ENCODE measurements at regions not wholly inside any gene's neighbourhood (a gene's known extent, or its start where the extent isn't known, plus 50 kb on each side); places are given as distances from the start of the nearest gene placed in this dataset.

- Histone ChIP-seq H3K9me3 (no peaks in the 10 kb centered on the region), H3K4me1 (no peaks in the 10 kb centered on the region), H3K27ac (no peak overlapping the region), H3K27me3 (no peaks in the 10 kb centered on the region), H3K4me3 (no peak overlapping the region), H3K36me3 (no peaks in the 10 kb centered on the region)
- no peak for TF ChIP-seq CTCF (IDR thresholded peaks at IDR 0.05)
- DNase-seq = no peak
Measured at GRCh38 chrY:8361715-8362114, 975.5 kb upstream of the TSPY4 start.

- TF ChIP-seq CTCF (IDR thresholded peaks at IDR 0.05) (no peak), POLR2A (IDR thresholded peaks at IDR 0.05) (no peak)
- Histone ChIP-seq H3K27me3 (no peaks in the 10 kb centered on the region), H3K4me1 (no peaks in the 10 kb centered on the region), H3K36me3 (no peaks in the 10 kb centered on the region), H3K27ac (no peak overlapping the region), H3K9me3 (no peaks in the 10 kb centered on the region), H3K4me3 (no peak overlapping the region)
- no peak for DNase-seq
Measured at GRCh38 chrY:8377491-8377890, 959.8 kb upstream of the TSPY4 start.

- DNase-seq = no peak
- no peak overlapping the region for H3K4me3 ChIP-seq
- TF ChIP-seq POLR2A (IDR thresholded peaks at IDR 0.05) (no peak), CTCF (IDR thresholded peaks at IDR 0.05) (no peak)
- no peak overlapping the region for H3K27ac ChIP-seq
- H3K4me1 ChIP-seq = no peaks in the 10 kb centered on the region
- H3K9me3 ChIP-seq = no peaks in the 10 kb centered on the region
- no peaks in the 10 kb centered on the region for H3K36me3 ChIP-seq
- no peaks in the 10 kb centered on the region for H3K27me3 ChIP-seq
Measured at GRCh38 chrY:8379800-8380199, 957.5 kb upstream of the TSPY4 start.

GRCh38 chrY:8381425-8381824 is 955.8 kb upstream of the TSPY4 start:
- Histone ChIP-seq H3K27ac (no peak overlapping the region), H3K9me3 (no peaks in the 10 kb centered on the region), H3K36me3 (no peaks in the 10 kb centered on the region), H3K4me3 (no peak overlapping the region), H3K27me3 (no peaks in the 10 kb centered on the region), H3K4me1 (no peaks in the 10 kb centered on the region)
- TF ChIP-seq CTCF (IDR thresholded peaks at IDR 0.05) (no peak), POLR2A (IDR thresholded peaks at IDR 0.05) (no peak)
- no peak for DNase-seq

GRCh38 chrY:8386053-8386452 is 951.2 kb upstream of the TSPY4 start:
- Histone ChIP-seq H3K27me3 (no peaks in the 10 kb centered on the region), H3K36me3 (no peaks in the 10 kb centered on the region), H3K9me3 (no peaks in the 10 kb centered on the region), H3K4me1 (no peaks in the 10 kb centered on the region), H3K27ac (no peak overlapping the region), H3K4me3 (no peak overlapping the region)
- TF ChIP-seq CTCF (IDR thresholded peaks at IDR 0.05) (no peak), POLR2A (IDR thresholded peaks at IDR 0.05) (no peak)
- no peak for DNase-seq

GRCh38 chrY:8388512-8388911 is 948.8 kb upstream of the TSPY4 start:
- no peak overlapping the region for H3K27ac ChIP-seq

More at GRCh38 chrY:8388512-8388911, 948.8 kb upstream of the TSPY4 start:
- Histone ChIP-seq H3K36me3 (no peaks in the 10 kb centered on the region), H3K9me3 (no peaks in the 10 kb centered on the region), H3K4me1 (no peaks in the 10 kb centered on the region), H3K27me3 (no peaks in the 10 kb centered on the region), H3K4me3 (no peak overlapping the region)
- TF ChIP-seq POLR2A (IDR thresholded peaks at IDR 0.05) (no peak), CTCF (IDR thresholded peaks at IDR 0.05) (no peak)
- no peak for DNase-seq

Data from Peyer's patch (tissue), 4 donors.